ENCODE measurements at regions not wholly inside any gene's neighbourhood (a gene's known extent, or its start where the extent isn't known, plus 50 kb on each side); places are given as distances from the start of the nearest gene placed in this dataset.

DNA sequence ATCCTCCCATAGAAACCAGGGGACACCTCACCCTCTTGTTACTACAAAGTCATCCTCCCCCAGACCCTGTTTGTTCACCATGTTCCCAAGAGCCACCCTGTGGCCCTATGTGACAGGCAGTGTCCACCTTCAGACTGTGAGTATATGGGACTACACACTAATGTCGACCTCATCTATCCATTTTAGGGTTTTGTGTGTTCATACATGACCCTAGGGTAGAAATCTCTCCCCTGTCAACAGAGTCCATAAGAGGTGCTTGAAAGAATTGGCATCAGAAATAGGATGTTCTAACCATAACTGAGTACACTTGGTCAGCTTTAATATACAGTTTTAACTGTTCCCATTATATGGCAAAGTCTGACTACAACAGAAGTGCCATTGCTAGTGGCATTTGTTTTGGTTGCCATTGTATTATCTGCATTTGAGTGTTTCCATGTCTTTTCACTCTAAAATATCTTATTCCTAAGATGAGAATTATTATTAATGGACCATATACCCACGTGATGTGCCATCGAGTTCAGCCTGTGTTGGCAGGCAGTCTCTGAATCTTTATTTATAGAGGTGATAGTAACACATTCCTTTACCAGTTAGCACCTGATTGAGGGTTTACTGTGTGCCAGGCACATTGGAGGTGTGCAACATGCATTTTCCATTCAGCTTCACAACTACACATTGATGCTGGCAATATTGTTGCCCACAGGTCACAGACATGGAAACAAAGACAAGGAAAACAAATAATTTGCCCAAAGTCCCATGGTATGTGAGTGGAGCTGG, 590.6 kb upstream of the IGFBP3 start:
- TF ChIP-seq, protein P1, sequence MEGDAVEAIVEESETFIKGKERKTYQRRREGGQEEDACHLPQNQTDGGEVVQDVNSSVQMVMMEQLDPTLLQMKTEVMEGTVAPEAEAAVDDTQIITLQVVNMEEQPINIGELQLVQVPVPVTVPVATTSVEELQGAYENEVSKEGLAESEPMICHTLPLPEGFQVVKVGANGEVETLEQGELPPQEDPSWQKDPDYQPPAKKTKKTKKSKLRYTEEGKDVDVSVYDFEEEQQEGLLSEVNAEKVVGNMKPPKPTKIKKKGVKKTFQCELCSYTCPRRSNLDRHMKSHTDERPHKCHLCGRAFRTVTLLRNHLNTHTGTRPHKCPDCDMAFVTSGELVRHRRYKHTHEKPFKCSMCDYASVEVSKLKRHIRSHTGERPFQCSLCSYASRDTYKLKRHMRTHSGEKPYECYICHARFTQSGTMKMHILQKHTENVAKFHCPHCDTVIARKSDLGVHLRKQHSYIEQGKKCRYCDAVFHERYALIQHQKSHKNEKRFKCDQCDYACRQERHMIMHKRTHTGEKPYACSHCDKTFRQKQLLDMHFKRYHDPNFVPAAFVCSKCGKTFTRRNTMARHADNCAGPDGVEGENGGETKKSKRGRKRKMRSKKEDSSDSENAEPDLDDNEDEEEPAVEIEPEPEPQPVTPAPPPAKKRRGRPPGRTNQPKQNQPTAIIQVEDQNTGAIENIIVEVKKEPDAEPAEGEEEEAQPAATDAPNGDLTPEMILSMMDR (IDR thresholded peaks at IDR 0.05; ENCODE audit: low read depth, low read length, missing input control) = no peak
- TF ChIP-seq RAD21 (IDR thresholded peaks at IDR 0.05) = no peak
- TF ChIP-seq, protein P2, sequence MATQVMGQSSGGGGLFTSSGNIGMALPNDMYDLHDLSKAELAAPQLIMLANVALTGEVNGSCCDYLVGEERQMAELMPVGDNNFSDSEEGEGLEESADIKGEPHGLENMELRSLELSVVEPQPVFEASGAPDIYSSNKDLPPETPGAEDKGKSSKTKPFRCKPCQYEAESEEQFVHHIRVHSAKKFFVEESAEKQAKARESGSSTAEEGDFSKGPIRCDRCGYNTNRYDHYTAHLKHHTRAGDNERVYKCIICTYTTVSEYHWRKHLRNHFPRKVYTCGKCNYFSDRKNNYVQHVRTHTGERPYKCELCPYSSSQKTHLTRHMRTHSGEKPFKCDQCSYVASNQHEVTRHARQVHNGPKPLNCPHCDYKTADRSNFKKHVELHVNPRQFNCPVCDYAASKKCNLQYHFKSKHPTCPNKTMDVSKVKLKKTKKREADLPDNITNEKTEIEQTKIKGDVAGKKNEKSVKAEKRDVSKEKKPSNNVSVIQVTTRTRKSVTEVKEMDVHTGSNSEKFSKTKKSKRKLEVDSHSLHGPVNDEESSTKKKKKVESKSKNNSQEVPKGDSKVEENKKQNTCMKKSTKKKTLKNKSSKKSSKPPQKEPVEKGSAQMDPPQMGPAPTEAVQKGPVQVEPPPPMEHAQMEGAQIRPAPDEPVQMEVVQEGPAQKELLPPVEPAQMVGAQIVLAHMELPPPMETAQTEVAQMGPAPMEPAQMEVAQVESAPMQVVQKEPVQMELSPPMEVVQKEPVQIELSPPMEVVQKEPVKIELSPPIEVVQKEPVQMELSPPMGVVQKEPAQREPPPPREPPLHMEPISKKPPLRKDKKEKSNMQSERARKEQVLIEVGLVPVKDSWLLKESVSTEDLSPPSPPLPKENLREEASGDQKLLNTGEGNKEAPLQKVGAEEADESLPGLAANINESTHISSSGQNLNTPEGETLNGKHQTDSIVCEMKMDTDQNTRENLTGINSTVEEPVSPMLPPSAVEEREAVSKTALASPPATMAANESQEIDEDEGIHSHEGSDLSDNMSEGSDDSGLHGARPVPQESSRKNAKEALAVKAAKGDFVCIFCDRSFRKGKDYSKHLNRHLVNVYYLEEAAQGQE (IDR thresholded peaks at IDR 0.05) = no peak
- no peak for TF ChIP-seq ATF3 (IDR thresholded peaks at IDR 0.05)
- TF ChIP-seq GABPA (IDR thresholded peaks at IDR 0.05 in 1 of 2, conservative IDR thresholded peaks at IDR 0.05 in 1 of 2) = no peak
- no peak for TF ChIP-seq MAX (IDR thresholded peaks at IDR 0.05)
- TF ChIP-seq YY1 (IDR thresholded peaks at IDR 0.05) = no peak
- no peak for TF ChIP-seq EGR1 (IDR thresholded peaks at IDR 0.05; ENCODE audit: low read depth in 2 of 2)
- no peak for TF ChIP-seq JUND (IDR thresholded peaks at IDR 0.05)
- TF ChIP-seq NR2F2 (IDR thresholded peaks at IDR 0.05) = no peak
- TF ChIP-seq TAF1 (conservative IDR thresholded peaks at IDR 0.05) = no peak
- TF ChIP-seq SP1 (IDR thresholded peaks at IDR 0.05) = no peak
- TF ChIP-seq FOXA2 (IDR thresholded peaks at IDR 0.05) = no peak
- TF ChIP-seq ZBTB33 (IDR thresholded peaks at IDR 0.05) = no peak

All from liver (tissue), 3 donors.